Omental fat pad (tissue), 3 donors: ENCODE measurements at regions not wholly inside any gene's neighbourhood (a gene's known extent, or its start where the extent isn't known, plus 50 kb on each side); places are given as distances from the start of the nearest gene placed in this dataset.

Experiments
- ATAC-seq: fragments of 150-250 bp; one replicate; pipeline ENCODE4 v1.9.1; 2016; ENCODE audit warnings: mild to moderate bottlenecking, moderate library complexity; ENCODE audit not compliant: low FRiP score
- DNase-seq: peaks from one replicate; pipeline ENCODE4 v3.0.0-alpha.2; 2019; ENCODE audit warnings: low spot score
- CTCF ChIP-seq, 3 donors: fragments of 450-650 bp; IDR thresholded peaks; one replicate each; pipeline ENCODE4 v1.5.1; 2016 to 2017; ENCODE audit warnings: antibody characterized with exemption in 3 of 3, mild to moderate bottlenecking in 3 of 3, moderate library complexity in 2 of 3

GRCh38 chr6:167589615-167589940 lies 237.1 kb upstream of the AFDN start:
- peak; percentile 11 for DNase-seq
- ATAC-seq = no peak
- no peak for TF ChIP-seq CTCF (IDR thresholded peaks at IDR 0.05)

DNA sequence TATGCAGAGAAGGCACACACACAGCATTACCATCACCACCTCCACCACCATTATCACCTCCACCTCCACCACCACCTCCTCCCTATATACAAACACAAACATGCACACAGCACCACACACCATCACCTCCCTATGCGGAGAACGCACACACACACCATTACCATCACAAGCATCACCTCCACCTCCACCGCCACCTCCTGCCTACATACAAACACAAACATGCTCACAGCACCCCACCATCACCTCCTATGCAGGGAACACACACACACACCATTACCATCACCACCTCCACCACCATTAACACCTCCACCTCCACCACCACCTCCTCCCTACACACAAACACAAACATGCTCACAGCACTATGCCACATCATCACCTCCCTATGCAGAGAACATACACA lies 236.5 kb upstream of the AFDN start:
- no peak for TF ChIP-seq CTCF (IDR thresholded peaks at IDR 0.05)
- peak; percentile 20 for DNase-seq
- ATAC-seq = no peak
